Stimulated activated CD4-positive, alpha-beta T cell treated with anti-CD3 and anti-CD28 coated beads, Interleukin-1b, Interleukin-23, amount 100 ng/mL, for 4 hours (primary cell): ENCODE measurements at regions not wholly inside any gene's neighbourhood (a gene's known extent, or its start where the extent isn't known, plus 50 kb on each side); places are given as distances from the start of the nearest gene placed in this dataset.

Source experiments
- DNase-seq, 2 donors: peaks; one replicate each; pipeline ENCODE4 v3.0.0-alpha.2; 2020; ENCODE audit warnings: low read depth in 2 of 2

DNA sequence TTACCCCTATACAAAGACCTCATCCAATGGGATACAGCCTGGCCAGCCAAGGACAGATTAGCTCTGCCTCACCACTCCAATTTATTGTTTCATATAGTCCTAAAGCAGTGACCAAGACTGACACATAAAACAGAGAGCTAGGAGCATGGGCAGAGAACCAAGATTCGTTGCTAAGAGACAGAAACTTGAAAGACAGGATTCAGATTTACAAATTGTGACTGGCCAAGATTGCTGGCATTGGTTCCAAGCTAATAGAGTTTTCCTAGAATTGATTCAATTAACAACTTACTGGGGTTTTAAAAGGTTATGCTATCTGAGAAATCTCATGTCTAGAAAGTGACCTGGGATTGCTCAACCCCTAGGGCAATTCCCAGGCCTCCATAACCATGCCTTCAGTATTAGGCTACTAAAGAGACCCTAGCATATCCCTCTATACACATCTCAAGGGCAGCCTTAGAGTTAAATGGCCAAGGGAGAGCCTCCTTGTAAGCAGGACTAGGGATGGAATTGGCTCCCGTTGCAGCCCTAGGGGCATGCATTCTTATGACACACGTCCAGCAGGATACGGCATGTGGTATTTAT lies 75.6 kb downstream of the ICOS start:
- no peak for DNase-seq

DNA sequence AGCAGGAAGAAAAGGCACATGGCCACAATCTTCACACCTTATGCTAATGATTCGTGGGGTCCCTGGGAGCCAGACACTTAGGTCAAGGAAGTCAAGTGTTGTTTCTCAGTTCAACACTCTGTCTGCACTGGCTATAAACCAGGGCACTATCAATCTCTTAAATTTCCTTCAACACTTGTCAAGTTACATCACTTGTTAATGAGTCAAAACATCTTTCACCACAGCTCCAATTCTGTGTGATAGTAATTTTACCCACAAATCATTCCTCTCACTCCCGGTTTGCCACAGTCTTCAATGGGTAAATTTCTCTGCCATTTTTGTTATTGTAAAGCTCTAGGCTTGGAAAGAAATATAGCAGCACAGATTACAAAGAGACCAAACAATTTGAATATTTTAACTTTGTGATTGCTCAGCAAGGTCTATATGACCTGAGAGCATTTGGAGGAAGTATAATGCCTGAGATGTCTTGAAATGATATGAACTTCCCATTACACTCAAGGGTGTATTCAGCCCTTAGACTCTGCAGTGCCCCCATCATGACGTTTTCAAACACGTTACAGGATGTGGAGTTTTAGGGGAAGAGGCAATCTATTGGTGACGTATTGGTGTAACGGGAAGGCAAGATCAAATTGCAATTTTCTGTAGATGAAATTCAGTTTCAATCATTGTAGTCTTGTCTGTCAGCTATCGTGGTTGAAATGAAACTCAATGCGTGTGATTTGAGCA lies 78.7 kb downstream of the ICOS start:
- no peak for DNase-seq

DNA sequence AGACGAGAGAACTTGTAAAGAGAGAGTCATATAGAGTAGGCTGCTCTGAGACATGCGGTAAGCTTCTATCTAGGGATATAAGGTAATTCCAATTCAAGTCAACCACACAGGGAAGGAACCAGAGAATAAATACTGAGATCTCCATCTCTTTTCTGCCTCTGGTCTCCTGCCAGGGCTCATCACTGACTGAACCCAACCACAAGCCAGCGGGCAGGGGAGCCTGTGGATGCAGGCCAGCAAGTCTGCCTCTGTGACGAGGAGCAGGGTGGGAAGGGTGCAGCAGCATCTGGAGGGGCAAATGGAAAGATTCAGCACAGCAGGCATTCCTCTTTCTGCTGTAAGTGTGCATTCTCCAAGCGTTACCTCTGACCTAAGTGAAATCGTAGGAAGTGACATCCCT lies 82.2 kb downstream of the ICOS start:
- no peak for DNase-seq

DNA sequence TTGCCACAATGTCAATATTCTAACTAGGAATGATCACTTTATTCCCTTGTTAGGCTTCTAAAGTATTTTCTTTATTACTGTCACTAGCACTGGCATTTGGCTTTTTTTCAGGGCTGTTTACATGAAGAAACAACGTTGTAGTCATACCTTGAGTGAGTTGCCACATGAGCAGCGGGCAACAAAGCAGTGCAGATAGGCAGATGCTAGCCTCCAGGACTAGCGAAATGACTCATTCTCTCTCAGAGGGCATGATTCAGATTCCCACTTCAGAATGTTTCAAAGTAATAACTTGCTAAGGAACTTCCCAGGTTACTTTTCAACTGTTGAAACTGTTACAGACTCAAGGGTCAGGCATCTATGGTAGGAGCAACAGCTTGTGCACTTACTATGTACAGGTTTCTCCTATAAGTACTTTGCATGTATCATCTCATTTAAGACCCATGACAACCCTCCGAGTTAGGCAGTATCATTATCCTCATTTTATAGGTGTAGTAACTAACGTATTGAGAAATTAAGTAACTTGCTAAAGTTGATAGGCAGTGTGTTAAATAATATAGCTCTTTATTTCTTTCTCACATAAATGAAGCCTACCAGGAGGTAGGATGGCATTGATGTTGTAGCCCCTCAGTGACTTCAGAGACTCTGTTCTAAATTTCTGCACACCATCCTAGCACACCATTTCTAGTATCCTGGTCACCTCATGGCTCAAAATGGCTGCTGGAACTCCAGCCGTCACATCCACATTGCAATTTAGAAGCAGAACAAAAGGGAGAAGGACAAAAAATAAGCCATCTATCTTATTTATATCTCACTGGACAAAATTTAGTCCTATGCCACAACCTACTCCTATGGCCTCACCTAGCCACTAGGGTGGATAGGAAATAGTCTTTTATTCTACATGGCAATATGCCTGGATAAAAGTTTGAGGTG lies 83.3 kb downstream of the ICOS start:
- DNase-seq: peak in 1 of 2 donors; percentile 21

DNA sequence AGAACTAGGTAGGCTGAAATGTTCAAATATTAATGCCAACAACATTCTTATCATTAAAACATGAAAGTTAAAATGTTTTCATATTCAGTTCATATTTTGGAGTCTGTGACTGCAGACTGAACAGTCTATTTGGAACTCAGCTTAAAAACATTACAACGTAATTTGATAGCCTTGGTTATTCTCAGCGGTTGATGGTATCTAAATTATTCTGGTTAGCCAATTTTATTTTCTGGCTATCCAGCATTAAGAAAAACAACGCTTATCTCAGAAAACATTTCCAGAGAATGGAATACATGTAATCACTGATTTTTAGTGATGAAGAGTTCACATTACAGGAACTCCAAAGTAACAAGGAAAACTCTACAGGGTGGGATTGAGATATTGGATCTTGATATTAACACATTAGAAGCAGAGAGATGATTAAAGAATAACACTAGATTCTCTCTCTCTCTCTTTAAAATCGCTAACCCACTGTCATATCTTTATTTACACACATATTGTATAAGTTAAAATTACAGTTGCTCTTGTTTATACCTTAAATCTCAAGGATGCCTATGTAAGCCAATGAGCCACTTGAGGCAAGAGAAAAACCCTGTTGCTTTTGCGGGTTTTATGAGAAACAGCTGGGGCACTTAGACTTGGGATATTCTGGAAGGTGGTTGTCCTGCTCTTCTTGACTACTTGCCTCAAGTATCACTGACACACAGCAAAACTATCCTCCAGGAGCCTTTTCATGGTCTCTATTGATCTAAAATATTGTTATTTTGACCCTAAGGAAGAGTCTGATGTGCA lies 84.9 kb downstream of the ICOS start:
- no peak for DNase-seq

DNA sequence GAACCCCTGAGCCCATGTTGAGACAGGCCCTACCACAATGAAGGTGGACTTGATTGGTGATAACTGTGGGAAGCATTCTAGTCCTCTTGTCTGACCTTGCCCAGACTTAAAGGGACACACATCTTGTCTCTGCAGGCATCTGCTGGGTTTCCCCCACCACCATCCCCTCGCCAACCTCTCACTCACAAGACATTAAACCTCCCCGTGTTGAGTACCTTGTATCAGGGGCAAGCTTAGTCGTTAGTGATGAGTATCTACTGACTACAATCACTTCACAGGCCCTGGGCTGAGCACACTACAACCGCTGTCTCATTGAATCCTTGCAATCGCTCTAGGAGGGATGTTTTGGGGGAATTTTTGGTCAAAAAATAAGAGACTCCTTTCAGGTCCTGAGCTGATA lies 86.0 kb downstream of the ICOS start:
- DNase-seq: no peak

DNA sequence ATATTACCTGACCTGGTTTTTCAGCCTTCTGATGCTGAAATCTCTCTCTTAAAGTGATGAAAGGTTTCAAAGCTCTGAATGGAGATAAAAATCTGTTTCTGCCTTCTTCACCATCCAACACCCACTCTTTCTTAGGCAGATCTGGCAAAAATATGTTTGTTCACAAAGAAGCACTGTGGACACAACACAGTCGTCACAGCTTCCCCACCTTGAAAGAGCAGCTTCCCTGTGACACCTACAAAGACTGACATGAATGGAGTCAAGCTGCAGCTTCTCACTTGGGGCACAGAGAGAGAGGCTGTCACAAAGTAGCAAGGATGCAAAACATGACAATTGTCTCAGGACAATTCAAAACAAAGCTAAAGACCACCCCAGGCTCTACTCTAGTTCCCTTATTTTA lies 86.5 kb downstream of the ICOS start:
- no peak for DNase-seq

DNA sequence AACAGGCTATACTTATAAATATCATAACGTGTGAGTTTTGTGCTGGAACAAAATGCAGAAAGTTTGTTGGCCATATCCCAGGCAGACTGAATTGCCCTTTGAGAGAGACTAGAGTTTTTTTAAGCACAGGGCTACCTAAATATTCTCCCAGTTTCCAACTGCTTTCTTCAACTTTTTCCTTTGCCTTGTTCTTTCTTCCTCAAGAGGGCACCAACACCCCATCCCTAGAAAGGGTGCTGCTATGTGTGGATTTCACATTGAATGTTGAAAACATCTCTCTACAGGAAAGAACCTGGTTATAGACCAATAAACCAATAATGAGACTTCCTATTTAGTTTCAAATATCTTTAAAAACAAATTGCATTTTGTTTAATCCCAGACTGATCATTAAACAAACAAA lies 87.9 kb downstream of the ICOS start:
- no peak for DNase-seq

DNA sequence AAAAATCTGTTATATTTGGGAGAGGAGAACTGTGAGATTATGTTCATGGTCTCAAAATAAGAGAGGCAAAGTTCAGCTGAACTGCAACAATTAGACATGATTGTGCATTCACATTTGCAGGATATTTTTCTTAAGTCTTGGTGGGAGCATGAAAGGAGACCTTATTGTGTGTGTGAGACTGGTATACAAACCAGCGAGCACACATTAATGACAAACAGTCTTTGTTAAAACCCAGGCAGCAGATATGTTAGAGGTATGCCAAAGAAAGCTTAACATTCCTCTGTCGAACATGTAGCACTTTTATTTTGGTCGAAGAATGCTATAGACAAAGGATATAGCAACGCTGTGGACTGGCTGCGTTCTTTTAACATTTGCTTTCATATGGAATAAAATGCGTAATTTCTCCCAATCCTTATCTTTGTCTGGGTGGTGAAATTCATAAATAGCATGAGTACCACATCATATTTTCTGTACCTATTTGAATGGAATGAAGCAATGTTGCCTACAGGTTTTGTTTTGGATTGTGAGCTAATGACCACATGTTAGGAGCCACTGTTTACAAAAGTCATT lies 88.4 kb downstream of the ICOS start:
- no peak for DNase-seq

DNA sequence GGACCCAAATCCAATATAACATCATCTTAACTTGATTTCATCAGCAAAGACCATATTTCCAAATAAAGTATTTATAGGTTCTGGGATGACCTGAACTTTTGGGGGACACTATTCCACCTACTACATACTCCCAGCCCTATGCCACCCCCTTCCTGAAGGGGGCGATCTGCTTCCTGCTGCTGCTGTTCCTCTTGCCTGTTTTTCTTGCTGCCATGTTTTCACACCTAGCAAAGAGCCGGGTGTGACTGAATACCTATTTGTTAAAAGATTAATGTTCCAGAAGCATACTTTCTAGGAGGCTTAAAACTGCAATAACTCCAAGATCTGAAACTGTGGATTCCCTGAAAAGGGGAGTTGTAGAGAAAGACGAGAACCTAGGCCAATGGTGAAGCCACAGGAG lies 89.7 kb downstream of the ICOS start:
- DNase-seq: no peak

DNA sequence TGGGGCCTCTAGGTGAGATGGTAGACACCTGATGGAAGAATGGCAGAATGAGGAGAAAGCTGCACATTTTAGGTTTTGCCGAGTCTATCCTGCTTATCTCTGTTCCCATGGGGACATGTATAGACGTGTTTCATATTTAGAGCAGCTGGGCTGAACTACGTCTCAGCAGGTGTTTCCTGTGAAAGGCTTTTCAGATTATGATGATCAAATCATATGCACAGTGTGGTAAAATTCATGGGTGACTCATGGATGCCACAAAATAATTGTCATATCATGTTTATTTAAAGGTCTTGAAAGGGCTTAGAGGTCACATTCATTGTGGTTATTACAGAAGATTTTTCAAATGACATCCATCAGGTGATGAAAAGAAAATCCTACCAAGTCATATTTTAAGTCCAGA lies 90.5 kb downstream of the ICOS start:
- DNase-seq: peak in 1 of 2 donors; percentile 23

DNA sequence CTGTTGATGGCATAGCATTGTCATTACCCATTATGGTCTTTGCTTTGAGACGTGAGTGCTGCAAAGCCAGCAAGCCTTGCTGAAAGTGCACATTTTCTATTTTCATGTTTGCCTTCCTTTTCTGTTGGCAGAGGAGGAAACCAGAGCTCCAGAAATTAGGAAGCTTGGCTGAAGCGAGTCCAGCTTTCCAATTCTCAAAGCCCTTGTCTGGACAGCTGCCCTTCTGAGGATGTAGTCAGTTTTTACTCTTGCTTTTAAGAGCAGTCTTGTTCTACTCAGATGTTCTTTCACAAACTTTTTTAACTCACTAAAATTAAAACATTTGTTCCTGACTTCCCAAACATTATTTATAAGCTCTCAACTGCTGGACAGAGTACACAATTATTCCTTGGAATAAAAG lies 93.8 kb downstream of the ICOS start:
- no peak for DNase-seq

DNA sequence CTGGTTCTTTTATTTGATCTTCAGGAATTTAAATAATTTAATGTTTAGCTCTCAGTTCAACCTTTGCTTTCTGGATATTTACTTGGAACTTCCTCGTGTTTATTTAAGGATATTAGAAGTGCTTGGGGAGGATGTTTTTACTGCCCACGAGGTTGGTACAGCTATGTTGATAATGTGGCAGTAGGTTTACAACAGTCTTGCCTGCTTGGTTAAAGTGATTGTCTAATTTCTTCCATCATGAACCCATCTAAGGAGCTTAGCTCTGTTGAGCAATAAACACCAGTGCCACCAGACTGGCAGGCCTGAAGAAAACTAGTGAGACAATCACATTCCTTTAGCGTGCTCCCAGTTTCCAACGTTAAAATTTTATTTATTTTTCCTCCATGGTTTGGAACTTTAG lies 94.5 kb downstream of the ICOS start:
- DNase-seq: no peak

DNA sequence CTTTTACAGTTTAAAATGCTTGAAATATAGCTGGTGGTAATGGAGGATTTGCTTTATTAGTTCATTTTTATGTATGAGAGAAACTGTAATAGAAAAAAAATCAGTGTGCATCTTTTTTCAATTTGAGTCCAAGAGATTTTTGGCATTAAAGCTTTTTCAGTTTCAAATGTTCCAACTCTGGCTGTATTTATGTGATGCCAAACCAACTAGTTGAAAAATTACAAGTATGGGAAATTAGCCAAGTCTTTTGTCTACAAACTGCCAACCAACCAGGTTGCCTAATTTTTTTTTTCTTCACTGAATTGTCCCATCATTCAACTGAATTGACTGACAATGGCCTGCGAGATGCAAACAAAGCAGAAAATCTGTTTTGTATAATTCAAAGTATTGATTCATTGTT lies 95.7 kb downstream of the ICOS start:
- DNase-seq: no peak

DNA sequence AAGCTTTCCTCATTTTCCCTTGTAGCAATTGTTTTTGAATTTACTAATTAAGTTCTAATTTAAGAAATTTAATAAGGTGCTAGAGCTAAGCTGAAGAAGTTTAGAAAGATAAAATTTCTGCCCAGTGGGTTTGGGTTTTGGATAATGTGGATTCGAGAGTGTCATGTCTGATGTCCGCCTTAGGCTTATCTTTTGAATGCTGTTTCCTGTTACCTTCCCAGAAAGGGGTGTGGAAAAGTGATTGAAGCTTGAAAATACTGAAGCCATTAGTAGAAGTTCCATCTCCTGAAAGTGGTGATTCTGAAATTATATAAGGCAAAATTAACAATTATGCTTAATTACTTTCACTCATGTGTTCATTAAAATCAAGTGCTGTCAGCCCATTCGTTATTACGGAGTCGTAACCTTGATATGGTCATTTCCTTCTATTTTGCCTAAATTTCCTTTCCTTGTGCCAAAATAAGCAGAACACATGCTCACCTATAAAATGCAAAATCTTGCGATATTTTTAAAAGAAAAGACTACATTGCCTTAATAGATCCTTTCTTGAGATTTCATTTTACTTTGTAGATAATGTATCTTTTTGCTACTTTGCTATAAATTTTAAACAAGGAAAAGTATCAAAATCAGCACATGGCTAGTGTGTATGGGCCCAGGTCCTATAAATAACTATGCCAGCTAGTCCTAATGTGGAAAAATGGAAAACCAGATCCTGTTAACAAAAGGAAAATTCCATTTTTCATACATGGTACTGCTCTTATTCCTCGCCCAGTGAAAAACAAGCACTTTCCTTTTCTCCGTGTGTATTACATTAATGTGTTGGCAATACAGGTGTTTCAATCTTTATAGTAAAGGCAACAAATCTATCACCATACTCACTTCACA lies 97.3 kb downstream of the ICOS start:
- no peak for DNase-seq

DNA sequence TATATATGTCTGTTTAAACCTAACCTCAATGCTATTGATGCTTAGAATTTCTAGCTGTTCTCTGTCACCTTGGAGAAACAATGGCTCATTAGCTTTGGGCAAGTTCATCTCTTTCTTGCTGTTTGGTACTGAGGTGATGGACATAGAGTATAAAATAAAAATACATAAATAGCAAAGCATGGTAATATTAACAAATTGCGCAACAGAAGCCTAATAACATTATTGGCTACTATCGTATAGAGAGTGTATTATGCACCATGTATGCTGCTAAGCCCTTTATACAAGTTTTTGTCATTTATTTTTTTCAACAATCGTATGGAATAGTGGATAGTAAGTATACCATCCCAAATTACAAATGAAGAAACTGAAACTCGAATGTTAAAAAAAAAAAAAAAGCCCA lies 100.1 kb downstream of the ICOS start:
- DNase-seq: no peak

DNA sequence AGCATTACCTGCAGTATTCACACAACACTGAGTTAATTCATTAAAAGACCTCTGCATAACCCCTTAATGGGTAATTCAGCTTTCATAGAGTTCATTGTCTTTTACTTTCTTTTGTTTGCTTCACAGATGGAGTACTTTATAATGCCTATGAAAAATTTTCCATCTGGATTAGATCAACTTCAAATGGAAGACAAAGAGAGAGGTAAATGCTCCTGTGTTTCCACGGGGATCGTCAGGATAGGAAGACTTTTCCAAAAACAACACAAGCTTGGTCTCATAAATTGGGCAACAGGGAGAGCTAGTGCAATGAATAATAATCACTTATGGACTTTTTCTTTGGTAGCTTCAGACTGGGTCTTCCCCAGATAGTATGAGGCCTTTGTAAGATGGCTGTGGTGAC lies 100.7 kb downstream of the ICOS start:
- DNase-seq: no peak

DNA sequence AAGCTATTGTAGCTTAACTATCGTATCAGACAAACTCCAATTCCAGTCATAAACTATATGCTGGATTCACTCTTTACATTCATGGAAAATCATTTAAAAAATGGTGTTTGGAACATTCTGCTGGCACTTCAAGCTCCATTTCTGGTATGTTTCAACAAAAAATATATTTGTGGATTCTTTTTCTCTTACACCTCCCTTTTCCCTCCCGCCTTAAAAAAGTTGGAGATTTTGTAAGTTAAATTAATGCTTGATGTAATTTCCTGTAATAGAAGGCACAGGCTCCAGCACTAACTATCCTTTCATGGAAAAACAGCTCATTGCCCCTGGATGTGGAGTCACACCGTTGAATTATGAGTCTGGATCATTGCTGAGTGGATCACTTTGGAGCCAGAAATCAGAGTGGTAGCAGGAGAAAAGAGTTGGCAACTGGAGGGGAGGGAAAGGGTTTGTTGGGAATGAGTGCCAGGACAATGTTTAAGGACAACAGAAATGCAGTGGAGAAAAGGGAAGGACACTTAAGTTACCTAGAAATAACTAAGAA lies 102.8 kb downstream of the ICOS start:
- no peak for DNase-seq

DNA sequence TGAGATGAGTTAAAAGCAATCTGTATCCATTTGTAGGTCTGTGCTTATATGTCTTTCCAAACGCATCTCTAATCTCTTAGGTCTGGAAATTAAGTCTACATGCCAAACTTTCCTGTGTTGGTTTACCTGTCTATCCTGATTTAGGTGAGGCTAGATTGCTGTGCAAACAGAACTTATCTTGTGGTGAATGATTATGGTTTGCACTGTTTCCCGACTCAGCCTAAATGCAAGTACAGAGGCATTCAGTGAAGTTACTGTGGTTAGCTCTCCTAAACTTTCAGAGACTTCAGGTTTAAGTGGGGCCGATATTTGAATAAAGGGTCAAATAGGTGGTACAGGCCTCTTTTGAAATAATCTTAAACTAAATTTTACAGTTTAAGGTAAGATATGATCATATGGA lies 103.5 kb downstream of the ICOS start:
- DNase-seq: no peak

DNA sequence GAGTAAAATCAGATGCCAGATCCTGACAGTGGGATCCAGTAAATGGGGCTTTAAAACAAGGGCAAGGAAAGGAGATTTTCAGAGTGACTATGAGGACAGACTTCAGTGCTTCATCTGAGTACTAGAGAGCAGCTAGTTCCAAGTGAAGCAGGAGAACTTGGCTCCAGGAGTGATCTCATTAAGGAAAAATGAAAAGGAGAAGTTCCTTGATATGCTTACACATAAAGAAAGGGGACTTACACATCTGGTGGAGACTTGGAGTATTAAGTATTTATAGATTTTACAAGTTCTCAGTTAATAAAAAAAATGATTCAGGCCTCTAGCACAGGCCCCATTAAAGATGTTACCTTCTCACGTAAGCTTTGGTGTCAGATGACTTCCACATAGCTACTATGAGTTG lies 105.8 kb downstream of the ICOS start:
- no peak for DNase-seq
